GM12875 (cell line): ENCODE measurements at regions not wholly inside any gene's neighbourhood (a gene's known extent, or its start where the extent isn't known, plus 50 kb on each side); places are given as distances from the start of the nearest gene placed in this dataset.

ENCODE experiments used
- H3K4me3 ChIP-seq: one replicate; pipeline ENCODE4 v1.5.1; 2011; ENCODE audit warnings: low read depth, low read length, control low read depth
- CTCF ChIP-seq: IDR thresholded peaks from 2 replicates; pipeline ENCODE4 v1.5.1; 2011; ENCODE audit warnings: low read depth, mild to moderate bottlenecking, control low read depth, inconsistent platforms, low read length, moderate library complexity, borderline replicate concordance; ENCODE audit not compliant: insufficient read depth

DNA sequence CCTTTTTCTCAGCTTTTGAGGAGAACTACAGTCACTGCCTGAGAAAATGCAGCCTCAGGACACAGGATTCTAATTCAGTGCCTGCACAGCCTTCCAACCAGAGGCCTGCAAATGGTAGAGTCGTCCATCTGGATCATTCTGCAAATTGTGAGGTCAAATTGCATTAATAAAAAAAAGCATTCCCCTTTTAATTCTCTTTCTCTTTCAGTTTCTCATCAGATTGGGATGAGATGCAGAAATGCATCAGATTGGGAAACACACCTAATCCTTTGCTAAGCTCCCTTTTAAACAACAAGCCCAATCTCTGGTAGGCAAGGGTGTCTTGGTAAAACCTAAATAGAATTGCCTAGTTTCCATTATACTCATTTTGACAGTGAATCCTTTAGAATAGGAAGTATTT lies 838.8 kb downstream of the MAFB start:
- H3K4me3 ChIP-seq, result no peak overlapping the region
- no peak for TF ChIP-seq CTCF

DNA sequence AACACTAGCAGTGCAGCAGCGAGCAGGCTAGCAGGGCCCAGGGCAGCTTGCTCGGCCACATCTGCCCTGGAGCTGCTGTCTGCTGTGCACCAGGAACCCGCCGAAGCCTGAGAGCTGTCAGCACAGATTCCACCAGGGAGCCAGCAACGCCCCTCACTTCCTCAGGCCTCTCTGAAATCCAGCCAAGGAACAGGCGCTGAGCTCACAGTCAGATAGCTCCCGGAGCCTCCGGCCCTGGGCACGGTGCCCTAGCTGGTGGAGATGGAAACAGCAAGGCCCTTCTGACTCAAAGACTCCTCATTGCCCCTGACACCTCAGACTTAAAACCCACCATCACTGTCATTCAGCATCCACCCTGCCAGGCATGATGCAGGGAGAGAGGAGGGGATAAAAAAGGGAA lies 839.4 kb downstream of the MAFB start:
- TF ChIP-seq CTCF, result no peak
- H3K4me3 ChIP-seq, result no peak overlapping the region

GRCh38 chr20:39849171-39849570 lies 839.9 kb downstream of the MAFB start:
- no peak overlapping the region for H3K4me3 ChIP-seq
- no peak for TF ChIP-seq CTCF

- TF ChIP-seq CTCF, result no peak
- no peak overlapping the region for H3K4me3 ChIP-seq
Measured at GRCh38 chr20:39839399-39840119, 849.5 kb downstream of the MAFB start.

GRCh38 chr20:39837561-39837960 lies 851.5 kb downstream of the MAFB start:
- TF ChIP-seq CTCF, result no peak
- H3K4me3 ChIP-seq, result no peak overlapping the region

DNA sequence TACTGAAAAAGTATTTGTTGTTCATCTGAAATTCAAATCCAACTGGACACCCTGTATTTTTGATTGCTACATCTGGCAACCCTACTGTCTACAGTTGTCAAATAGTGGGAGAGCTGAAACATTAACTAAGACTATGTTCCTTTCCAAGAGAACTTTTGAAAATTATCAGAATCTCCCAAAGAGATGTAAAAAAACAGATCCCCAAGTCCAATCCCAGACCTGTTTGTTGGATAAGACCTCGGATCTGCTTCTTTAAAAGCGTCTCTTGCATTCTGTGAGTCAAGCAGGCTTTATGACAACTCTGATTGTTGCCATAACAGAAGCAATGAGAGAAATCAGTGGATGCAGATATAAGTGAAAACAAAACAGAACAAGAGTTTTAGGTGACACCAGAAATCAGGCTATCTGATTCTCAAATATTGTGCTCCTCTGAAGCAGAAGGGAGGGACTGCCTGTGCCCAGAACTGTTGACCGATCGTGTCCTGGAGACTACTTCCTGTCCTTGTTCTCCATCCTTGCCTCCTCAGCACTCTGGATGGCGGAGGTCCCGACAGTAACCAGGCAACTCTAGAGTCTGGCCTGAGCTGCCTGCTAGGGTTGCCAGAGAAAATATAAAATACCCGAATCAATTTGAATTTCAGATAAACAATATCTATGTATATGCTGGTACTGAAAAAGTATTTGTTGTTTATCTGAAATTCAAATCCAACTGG lies 853.8 kb downstream of the MAFB start:
- TF ChIP-seq CTCF, result no peak
- H3K4me3 ChIP-seq, result no peak overlapping the region

DNA sequence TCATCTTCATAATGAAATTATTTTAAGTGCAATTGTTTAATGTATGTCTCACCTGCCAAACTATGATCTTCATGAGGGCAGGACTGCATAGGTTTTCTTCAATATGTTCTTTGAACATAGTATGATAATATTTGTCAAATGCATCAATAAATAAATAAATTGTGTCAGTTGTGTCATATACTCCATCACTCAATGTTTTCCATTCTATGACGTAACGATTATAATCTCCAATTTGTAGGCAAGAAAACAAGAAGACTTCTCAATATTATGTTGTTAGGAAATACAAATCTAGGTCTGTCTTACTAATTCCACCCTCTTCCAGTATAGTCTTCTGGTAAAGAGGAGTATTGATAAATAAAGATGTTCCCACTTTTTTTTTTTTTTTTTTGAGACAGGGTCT lies 858.1 kb downstream of the MAFB start:
- no peak overlapping the region for H3K4me3 ChIP-seq
- TF ChIP-seq CTCF, result no peak
